ENCODE measurements at regions not wholly inside any gene's neighbourhood (a gene's known extent, or its start where the extent isn't known, plus 50 kb on each side); places are given as distances from the start of the nearest gene placed in this dataset.

DNA sequence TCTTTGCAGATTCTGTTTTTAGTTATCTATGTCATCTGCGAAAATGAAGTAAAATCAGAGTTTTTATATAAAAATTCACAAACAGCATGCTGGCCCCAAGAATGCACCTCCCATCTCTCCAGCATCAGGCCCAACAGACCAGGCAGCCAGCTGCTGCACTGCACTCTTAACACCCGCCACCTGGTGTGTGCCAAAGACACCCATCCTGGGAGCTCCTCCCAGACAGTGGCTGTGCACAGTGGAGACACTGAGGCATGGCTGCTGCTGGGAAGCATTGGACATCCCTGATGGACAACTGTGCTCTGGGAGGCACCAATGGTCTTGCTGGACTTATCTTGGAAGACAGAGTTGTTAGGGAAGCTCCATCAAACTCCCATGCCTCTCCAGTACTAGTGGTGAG lies 817.2 kb downstream of the TMEM121 start:
- no peak for TF ChIP-seq POLR2A (IDR thresholded peaks at IDR 0.05; ENCODE audit: low read length)
- no peak for TF ChIP-seq MAZ (IDR thresholded peaks at IDR 0.05; ENCODE audit: borderline replicate concordance, low read depth, low read length)
- TF ChIP-seq KDM5A (IDR thresholded peaks at IDR 0.05) = no peak
- TF ChIP-seq, protein P1, sequence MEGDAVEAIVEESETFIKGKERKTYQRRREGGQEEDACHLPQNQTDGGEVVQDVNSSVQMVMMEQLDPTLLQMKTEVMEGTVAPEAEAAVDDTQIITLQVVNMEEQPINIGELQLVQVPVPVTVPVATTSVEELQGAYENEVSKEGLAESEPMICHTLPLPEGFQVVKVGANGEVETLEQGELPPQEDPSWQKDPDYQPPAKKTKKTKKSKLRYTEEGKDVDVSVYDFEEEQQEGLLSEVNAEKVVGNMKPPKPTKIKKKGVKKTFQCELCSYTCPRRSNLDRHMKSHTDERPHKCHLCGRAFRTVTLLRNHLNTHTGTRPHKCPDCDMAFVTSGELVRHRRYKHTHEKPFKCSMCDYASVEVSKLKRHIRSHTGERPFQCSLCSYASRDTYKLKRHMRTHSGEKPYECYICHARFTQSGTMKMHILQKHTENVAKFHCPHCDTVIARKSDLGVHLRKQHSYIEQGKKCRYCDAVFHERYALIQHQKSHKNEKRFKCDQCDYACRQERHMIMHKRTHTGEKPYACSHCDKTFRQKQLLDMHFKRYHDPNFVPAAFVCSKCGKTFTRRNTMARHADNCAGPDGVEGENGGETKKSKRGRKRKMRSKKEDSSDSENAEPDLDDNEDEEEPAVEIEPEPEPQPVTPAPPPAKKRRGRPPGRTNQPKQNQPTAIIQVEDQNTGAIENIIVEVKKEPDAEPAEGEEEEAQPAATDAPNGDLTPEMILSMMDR (IDR thresholded peaks at IDR 0.05) = no peak
- TF ChIP-seq RAD21 (conservative IDR thresholded peaks at IDR 0.05 in 1 of 2, IDR thresholded peaks at IDR 0.05 in 1 of 2) = no peak
- TF ChIP-seq, protein P2, sequence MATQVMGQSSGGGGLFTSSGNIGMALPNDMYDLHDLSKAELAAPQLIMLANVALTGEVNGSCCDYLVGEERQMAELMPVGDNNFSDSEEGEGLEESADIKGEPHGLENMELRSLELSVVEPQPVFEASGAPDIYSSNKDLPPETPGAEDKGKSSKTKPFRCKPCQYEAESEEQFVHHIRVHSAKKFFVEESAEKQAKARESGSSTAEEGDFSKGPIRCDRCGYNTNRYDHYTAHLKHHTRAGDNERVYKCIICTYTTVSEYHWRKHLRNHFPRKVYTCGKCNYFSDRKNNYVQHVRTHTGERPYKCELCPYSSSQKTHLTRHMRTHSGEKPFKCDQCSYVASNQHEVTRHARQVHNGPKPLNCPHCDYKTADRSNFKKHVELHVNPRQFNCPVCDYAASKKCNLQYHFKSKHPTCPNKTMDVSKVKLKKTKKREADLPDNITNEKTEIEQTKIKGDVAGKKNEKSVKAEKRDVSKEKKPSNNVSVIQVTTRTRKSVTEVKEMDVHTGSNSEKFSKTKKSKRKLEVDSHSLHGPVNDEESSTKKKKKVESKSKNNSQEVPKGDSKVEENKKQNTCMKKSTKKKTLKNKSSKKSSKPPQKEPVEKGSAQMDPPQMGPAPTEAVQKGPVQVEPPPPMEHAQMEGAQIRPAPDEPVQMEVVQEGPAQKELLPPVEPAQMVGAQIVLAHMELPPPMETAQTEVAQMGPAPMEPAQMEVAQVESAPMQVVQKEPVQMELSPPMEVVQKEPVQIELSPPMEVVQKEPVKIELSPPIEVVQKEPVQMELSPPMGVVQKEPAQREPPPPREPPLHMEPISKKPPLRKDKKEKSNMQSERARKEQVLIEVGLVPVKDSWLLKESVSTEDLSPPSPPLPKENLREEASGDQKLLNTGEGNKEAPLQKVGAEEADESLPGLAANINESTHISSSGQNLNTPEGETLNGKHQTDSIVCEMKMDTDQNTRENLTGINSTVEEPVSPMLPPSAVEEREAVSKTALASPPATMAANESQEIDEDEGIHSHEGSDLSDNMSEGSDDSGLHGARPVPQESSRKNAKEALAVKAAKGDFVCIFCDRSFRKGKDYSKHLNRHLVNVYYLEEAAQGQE (IDR thresholded peaks at IDR 0.05) = no peak
- no peak for TF ChIP-seq MAFK (IDR thresholded peaks at IDR 0.05; ENCODE audit: partially characterized antibody)
- TF ChIP-seq RCOR1 (IDR thresholded peaks at IDR 0.05; ENCODE audit: low read depth, low read length) = no peak
- no peak for TF ChIP-seq HOXA7 (CRISPR knock-in tag; IDR thresholded peaks at IDR 0.05)
- no peak for TF ChIP-seq CEBPB (IDR thresholded peaks at IDR 0.05)
- no peak for TF ChIP-seq EP300 (IDR thresholded peaks at IDR 0.05)
- no peak for TF ChIP-seq RFX5 (IDR thresholded peaks at IDR 0.05)
- TF ChIP-seq PHF8 (IDR thresholded peaks at IDR 0.05; ENCODE audit: borderline replicate concordance, low read depth) = no peak
- TF ChIP-seq MYC (IDR thresholded peaks at IDR 0.05; ENCODE audit: borderline replicate concordance, low read length) = no peak
